B cell (primary cell): ENCODE measurements at regions not wholly inside any gene's neighbourhood (a gene's known extent, or its start where the extent isn't known, plus 50 kb on each side); places are given as distances from the start of the nearest gene placed in this dataset.
"Not testable (repeated sequence)": the region's sequence is repeated elsewhere in the genome, so short reads cannot be mapped to it uniquely, and the experiment has no call there.

Experiments
- ATAC-seq: fragments of 200-7000 bp; cut with Tn5 transposase; one replicate; pipeline ENCODE4 v1.10.0; 2021; ENCODE audit warnings: low read depth, mild to moderate bottlenecking, moderate number of reproducible peaks, moderate library complexity
- CTCF ChIA-PET: fragments of 350-600 bp; sonication (Branson Sonifier 250); formaldehyde crosslinking; loops from one replicate; lab custom pipeline; 2021; ENCODE audit warnings: antibody characterized with exemption, inconsistent platforms; lab: Charles Lee
- POLR2A ChIA-PET: fragments of 350-600 bp; sonication (Branson Sonifier 250); formaldehyde crosslinking; loops from one replicate; lab custom pipeline; 2021; ENCODE audit warnings: antibody characterized with exemption; lab: Charles Lee
- DNase-seq: peaks from one replicate; pipeline ENCODE4 v3.0.0; 2013
- H2AFZ ChIP-seq: 2 replicates; pipeline ENCODE4 v1.6.1; 2012; ENCODE audit warnings: mild to moderate bottlenecking, low read depth, low read length; ENCODE audit not compliant: insufficient read depth, poor library complexity, severe bottlenecking
- H3K27ac ChIP-seq, 2 donors: 1 replicate in 1 of 2; 2 replicates in 1 of 2; pipeline ENCODE4 v1.5.1; 2012 to 2013; ENCODE audit warnings: low read length in 2 of 2, mild to moderate bottlenecking in 2 of 2, moderate library complexity in 1 of 2
- H3K27me3 ChIP-seq, 4 experiments: fragments of 200-600 bp in 1 of 4; sonication (generic) in 1 of 4; replicated peaks in 1 of 4; 1 replicate in 2 of 4; 2 replicates in 2 of 4; pipeline versions ENCODE4 v1.6.1 to v1.7.0; 2013 to 2016; ENCODE audit warnings: low read length in 3 of 4, mild to moderate bottlenecking in 2 of 4, mixed read lengths in 1 of 4, moderate library complexity in 1 of 4; ENCODE audit not compliant: insufficient read depth in 4 of 4, control insufficient read depth in 3 of 4; ENCODE audit errors: control extremely low read depth in 1 of 4
- H3K36me3 ChIP-seq, 2 experiments: replicated peaks in 1 of 2; 1 replicate in 1 of 2; 2 replicates in 1 of 2; pipeline versions ENCODE4 v1.6.1 to v1.7.1; 2013; ENCODE audit warnings: low read length in 1 of 2; ENCODE audit not compliant: insufficient read depth in 2 of 2, control insufficient read depth in 1 of 2; ENCODE audit errors: control extremely low read depth in 1 of 2, extremely low read depth in 1 of 2
- H3K4me1 ChIP-seq, 2 donors: fragments of 200-600 bp in 1 of 2; sonication (generic) in 1 of 2; 1 replicate in 1 of 2; 2 replicates in 1 of 2; pipeline versions ENCODE4 v1.5.1 to v1.6.1; 2013 to 2017; ENCODE audit warnings: low read length in 2 of 2; ENCODE audit not compliant: control insufficient read depth in 2 of 2, insufficient read depth in 2 of 2
- H3K4me2 ChIP-seq: replicated peaks from 2 replicates; pipeline ENCODE3; 2012; ENCODE audit warnings: mild to moderate bottlenecking, low read depth, low read length; ENCODE audit not compliant: poor library complexity, severe bottlenecking
- H3K4me3 ChIP-seq, 5 experiments: fragments of 200-600 bp in 1 of 5; sonication (generic) in 1 of 5; 1 replicate in 3 of 5; 2 replicates in 2 of 5; pipeline versions ENCODE4 v1.5.1 to v1.7.0; 2011 to 2016; ENCODE audit warnings: low read length in 4 of 5, mild to moderate bottlenecking in 4 of 5, low read depth in 2 of 5, control low read depth in 1 of 5, moderate library complexity in 1 of 5; ENCODE audit not compliant: insufficient read depth in 1 of 5; ENCODE audit errors: control extremely low read depth in 1 of 5, extremely low read depth in 1 of 5
- H3K79me2 ChIP-seq: fragments of 200-600 bp; sonication (generic); one replicate; pipeline ENCODE4 v1.6.0; 2016; ENCODE audit warnings: low read length; ENCODE audit not compliant: control insufficient read depth, insufficient read depth
- H3K9ac ChIP-seq: fragments of 200-600 bp; sonication (generic); 2 replicates; pipeline ENCODE4 v1.6.1; 2017; ENCODE audit warnings: mild to moderate bottlenecking, low read length, moderate library complexity
- H3K9me3 ChIP-seq, 3 donors: one replicate each; pipeline versions ENCODE4 v1.6.1 to v1.7.1; 2013; ENCODE audit warnings: low read length in 2 of 3; ENCODE audit not compliant: control insufficient read depth in 2 of 3, insufficient read depth in 1 of 3; ENCODE audit errors: control extremely low read depth in 1 of 3
- H4K20me1 ChIP-seq: 2 replicates; pipeline ENCODE4 v1.6.0; 2012; ENCODE audit warnings: mild to moderate bottlenecking, low read length; ENCODE audit not compliant: insufficient read depth, control insufficient read depth, poor library complexity, severe bottlenecking
- H3K27ac Mint-ChIP-seq: one replicate; pipeline ENCODE4 v1.8.0; 2021; ENCODE audit warnings: mixed read lengths
- H3K27me3 Mint-ChIP-seq: one replicate; pipeline ENCODE4 v1.8.0; 2021; ENCODE audit warnings: mixed read lengths
- H3K4me1 Mint-ChIP-seq: one replicate; pipeline ENCODE4 v1.8.0; 2021; ENCODE audit warnings: mixed read lengths
- H3K4me3 Mint-ChIP-seq: one replicate; pipeline ENCODE4 v1.8.0; 2021; ENCODE audit warnings: mixed read lengths
- H3K9me3 Mint-ChIP-seq: one replicate; pipeline ENCODE4 v1.8.0; 2022; ENCODE audit warnings: mixed read lengths; ENCODE audit not compliant: insufficient read depth
- CTCF ChIP-seq: fragments of 200-600 bp; IDR thresholded peaks from one replicate; pipeline ENCODE4 v1.8.0; 2022; ENCODE audit warnings: antibody characterized with exemption, mild to moderate bottlenecking
- EZH2 ChIP-seq: IDR thresholded peaks from 2 replicates; pipeline ENCODE4 v1.6.1; 2012; ENCODE audit warnings: borderline replicate concordance, low read depth, mild to moderate bottlenecking, moderate library complexity, low read length; ENCODE audit not compliant: insufficient read depth, poor library complexity, severe bottlenecking
- WGBS: methylation state at CpG from one replicate; pipeline ENCODE4 v1.1.5; 2013; ENCODE audit warnings: missing lambda C conversion rate; ENCODE audit not compliant: insufficient coverage; 5-methylcytosine and 5-hydroxymethylcytosine counted together
- intact Hi-C: fragments of 100-400 bp; cut with micrococcal nuclease; formaldehyde crosslinking; loops from one replicate; pipeline ENCODE4 v1.10.0; 2022

- peaks cover 0 to 6% (median 0%) of the 10 kb centered on the region in 4 experiments for H3K27me3 ChIP-seq
- no peaks in the 10 kb centered on the region for H3K9me3 ChIP-seq
- H3K36me3 ChIP-seq = no peaks in the 10 kb centered on the region
- no peaks in the 10 kb centered on the region for H4K20me1 ChIP-seq
- TF ChIP-seq EZH2 (no peak), CTCF (no peak)
- H3K9me3 Mint-ChIP-seq = no peaks in the 10 kb centered on the region
- DNase-seq = no peak
- no peak overlapping the region for H3K4me3 Mint-ChIP-seq
- H3K27ac Mint-ChIP-seq = no peak overlapping the region
- H3K4me1 Mint-ChIP-seq = no peaks in the 10 kb centered on the region
- peaks cover 2% of the 10 kb centered on the region for H3K27me3 Mint-ChIP-seq
- no peak overlapping the region for H3K9ac ChIP-seq
- ATAC-seq = no peak
- ChIA-PET POLR2A (no interaction called here), CTCF (interaction anchor here (1.0 kb wide), 1 partner anchor 1421 kb away, joined by 3 read pairs; no protein-coding TSS in a partner anchor)
- no CpG with 5 or more reads among the region's 1 CpG for WGBS
- H3K4me3 ChIP-seq = no peak overlapping the region
- H3K4me2 ChIP-seq = no peak overlapping the region
- intact Hi-C loops = no loop called here
- no peaks in the 10 kb centered on the region for H3K4me1 ChIP-seq
- H3K79me2 ChIP-seq = no peaks in the 10 kb centered on the region
- no peak overlapping the region for H2AFZ ChIP-seq
- H3K27ac ChIP-seq = no peak overlapping the region
These were observed 215.1 kb downstream of the TMA16 start for GRCh38 chr4:163709601-163710000.

GRCh38 chr4:163710158-163710557 is 215.7 kb downstream of the TMA16 start:
- H3K4me2 ChIP-seq = no peak overlapping the region
- no peaks in the 10 kb centered on the region for H3K79me2 ChIP-seq
- DNase-seq (no peak), ATAC-seq (no peak)
- H3K9me3 ChIP-seq = no peaks in the 10 kb centered on the region
- no peak overlapping the region for H3K9ac ChIP-seq
- WGBS = no CpG with 5 or more reads among the region's 2 CpGs
- H3K9me3 Mint-ChIP-seq = no peaks in the 10 kb centered on the region
- no peak overlapping the region for H3K27ac Mint-ChIP-seq
- no peak overlapping the region for H2AFZ ChIP-seq
- H3K27ac ChIP-seq = no peak overlapping the region
- peaks cover 2% of the 10 kb centered on the region for H3K27me3 Mint-ChIP-seq
- no peak overlapping the region for H3K4me3 ChIP-seq
- peaks cover 0 to 6% (median 0%) of the 10 kb centered on the region in 4 experiments for H3K27me3 ChIP-seq
- TF ChIP-seq EZH2 (no peak), CTCF (no peak)
- H3K4me1 ChIP-seq = no peaks in the 10 kb centered on the region
- H3K36me3 ChIP-seq = no peaks in the 10 kb centered on the region
- intact Hi-C loops = no loop called here
- H3K4me3 Mint-ChIP-seq = no peak overlapping the region
- no peaks in the 10 kb centered on the region for H3K4me1 Mint-ChIP-seq
- POLR2A ChIA-PET = no interaction called here
- CTCF ChIA-PET = no interaction called here
- no peaks in the 10 kb centered on the region for H4K20me1 ChIP-seq

DNA sequence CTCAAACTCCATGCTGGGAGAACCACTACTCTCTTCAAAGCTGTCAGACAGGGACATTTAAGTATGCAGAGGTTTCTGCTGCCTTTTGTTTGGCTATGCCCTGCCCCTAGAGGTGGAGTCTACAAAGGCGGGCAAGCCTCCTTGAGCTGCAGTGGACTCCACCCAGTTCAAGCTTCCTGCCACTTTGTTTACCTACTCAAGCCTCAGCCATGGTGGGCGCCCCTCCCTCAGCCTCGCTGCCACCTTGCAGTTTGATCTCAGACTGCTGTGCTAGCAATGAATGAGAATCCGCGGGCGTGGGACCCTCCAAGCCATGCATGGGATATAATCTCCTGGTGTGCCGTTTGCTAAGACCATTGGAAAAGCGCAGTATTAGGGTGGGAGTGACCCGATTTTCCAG is 230.0 kb downstream of the TMA16 start:
- H3K27me3 ChIP-seq, H4K20me1 ChIP-seq, H3K4me3 ChIP-seq, H3K27ac Mint-ChIP-seq, H3K27ac ChIP-seq, H3K4me1 Mint-ChIP-seq, DNase-seq, H3K4me2 ChIP-seq, H3K4me3 Mint-ChIP-seq, CTCF ChIA-PET, POLR2A ChIA-PET, H3K79me2 ChIP-seq, ATAC-seq, H3K4me1 ChIP-seq, H3K36me3 ChIP-seq, H3K9ac ChIP-seq, intact Hi-C loops, H2AFZ ChIP-seq, H3K9me3 Mint-ChIP-seq: not testable (repeated sequence)
- peaks cover 21% of the 10 kb centered on the region for H3K27me3 Mint-ChIP-seq
- WGBS = 90% methylated on average over 3 of the region's 9 CpGs
- H3K9me3 ChIP-seq = peaks cover 0 to 12% (median 4%) of the 10 kb centered on the region in 3 donors
